Cardiac septum (tissue), 1 donor: ENCODE measurements at regions not wholly inside any gene's neighbourhood (a gene's known extent, or its start where the extent isn't known, plus 50 kb on each side); places are given as distances from the start of the nearest gene placed in this dataset.

Experiments used
- DNase-seq: peaks from one replicate; pipeline ENCODE4 v3.0.0-alpha.2; 2020; ENCODE audit warnings: low spot score
- intact Hi-C: fragments of 100-400 bp; cut with DNase I; formaldehyde crosslinking; loops from one replicate; pipeline ENCODE4 v1.14.0; 2022
- donor health status: DM: no; HTN: no; CAD: no.

DNA sequence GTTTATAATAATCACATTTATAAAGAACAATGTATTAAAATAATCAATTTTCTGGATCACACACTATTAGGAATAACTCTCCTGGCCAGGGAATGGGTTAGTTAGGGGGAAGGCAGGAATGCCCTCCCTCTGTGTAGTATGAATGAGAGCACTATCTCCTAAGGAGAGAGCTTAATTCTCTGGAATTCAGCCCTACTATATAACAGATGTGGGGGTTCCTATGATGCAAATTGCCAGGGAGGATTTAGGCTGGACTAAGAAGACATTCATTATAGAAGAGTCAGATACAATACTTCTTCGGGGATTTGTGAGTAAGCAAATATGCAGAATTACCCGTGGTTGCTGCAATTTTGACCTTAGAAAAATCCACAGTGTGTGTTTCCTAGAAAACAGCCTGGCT is 250.1 kb upstream of the VRK2 start:
- intact Hi-C loops: no loop called here

DNA sequence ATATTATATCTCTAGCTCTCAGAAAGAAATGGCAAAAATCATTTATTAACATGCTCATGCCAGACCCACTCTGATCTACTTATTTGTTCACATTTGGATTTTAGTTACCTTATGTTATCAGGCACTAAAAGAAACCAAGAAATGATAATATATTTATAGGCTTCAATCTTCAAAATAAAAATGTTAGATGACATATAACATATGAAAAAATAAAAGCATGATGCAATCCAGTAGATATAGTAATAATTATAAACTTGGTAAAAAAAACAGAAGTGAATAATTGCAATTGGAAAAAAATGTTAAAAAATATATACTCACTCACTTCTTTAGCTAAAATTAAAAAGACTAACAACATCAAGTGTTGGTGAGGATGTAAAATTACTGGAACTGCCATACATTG is 248.3 kb upstream of the VRK2 start:
- intact Hi-C loops: no loop called here

More for the DNA sequence above, 250.1 kb upstream of the VRK2 start:
- DNase-seq: no peak

DNA sequence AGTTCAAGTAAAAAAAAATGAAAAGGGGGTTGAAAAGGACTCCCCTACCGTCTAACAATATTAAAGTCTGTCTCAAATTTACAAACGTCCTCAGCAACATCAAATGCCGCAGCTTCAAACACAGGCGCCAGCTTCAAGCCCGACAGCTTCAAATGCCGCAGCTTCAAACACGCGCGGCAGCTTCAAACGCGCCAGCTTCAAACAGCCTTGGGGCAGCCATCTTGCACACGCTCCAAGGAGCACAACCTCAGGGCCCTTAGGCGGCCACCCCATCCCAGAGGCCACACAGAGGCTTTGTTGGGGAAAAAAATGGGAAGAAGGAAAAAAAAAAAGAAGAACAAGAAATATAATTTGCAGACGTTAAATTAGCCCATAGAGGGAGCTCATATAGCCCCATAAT is 244.4 kb upstream of the VRK2 start:
- no peak for DNase-seq
- intact Hi-C loops: no loop called here

More for the DNA sequence above, 248.3 kb upstream of the VRK2 start:
- DNase-seq: no peak

DNA sequence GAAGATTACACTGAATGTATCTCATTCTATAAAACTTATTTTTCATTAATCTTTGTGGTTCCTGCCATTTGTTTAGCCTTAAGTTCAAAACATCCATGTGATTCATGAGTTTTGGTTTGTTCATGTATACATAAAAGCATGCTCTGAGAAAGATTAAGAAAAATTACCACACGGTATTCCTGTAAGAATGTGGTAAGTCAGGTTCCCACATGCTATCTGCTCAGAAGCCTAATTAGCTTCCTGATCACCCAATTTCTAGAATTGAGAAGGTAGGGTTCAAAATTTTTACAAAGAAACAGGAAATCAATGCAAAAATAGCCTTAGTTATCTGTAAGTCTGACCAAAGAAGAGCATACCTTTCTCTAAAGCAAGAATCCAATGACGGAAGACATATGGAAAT is 241.6 kb upstream of the VRK2 start:
- no peak for DNase-seq
- intact Hi-C loops: no loop called here

DNA sequence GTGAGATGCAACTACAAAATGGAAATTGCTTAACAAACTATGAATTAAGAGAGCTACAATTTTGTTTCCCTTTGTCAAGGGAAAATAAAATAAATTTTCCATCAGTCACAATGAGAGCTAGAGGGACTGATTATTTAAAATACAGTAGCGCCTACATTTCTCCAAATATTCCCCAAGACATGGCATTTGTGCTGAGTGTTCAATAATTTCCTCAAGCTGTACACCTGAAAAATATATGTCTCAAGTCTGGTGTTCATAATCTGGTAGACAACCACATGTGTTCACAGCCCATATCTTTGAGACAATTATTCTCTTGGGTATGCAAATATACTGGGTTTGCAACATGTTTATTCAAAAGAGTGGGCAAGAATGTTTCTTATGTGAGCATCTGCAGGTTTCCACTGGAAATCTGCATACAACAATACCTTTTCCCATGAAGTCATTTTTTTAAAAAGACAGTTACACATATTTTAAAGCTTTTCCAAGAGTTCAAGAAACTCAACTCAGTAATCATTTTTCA is 240.1 kb upstream of the VRK2 start:
- DNase-seq: no peak
- intact Hi-C loops: no loop called here

DNA sequence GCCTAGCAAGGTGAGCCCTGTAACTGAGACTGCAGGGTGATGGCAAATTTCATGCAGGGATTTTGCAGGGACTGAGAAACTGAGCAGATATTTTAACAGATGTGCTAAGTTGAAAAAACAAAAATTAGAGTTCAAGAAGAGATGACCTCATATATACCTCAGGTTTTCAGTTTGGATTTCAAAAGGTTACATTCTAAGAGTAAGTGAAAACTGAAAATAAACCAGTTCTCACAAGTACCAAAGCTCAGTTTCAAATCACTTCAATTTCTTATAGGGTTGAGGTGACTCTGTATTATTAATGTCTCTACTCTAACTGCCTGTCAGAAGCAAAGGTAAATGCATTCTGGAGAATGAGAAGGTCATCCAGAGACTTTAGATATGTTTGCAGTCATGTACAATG is 237.4 kb upstream of the VRK2 start:
- DNase-seq: no peak
- intact Hi-C loops: no loop called here

DNA sequence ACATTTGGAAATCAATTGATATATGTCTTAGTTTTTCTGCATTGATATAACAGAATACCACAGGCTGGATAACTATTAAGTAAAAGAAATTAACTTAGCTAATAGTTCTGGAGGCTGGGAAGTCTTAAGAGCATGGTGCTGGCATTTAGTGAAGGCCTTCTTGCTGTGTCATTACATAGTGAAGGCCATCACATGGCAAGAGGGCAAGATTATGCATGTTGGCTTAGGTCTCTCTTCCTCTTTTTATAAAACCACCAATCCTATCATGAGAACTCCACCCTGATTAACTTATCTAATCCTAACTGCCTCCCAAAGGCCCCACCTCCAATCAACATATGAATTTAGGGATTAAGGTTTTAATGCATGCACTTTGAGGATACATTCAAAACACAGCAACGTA is 225.5 kb upstream of the VRK2 start:
- intact Hi-C loops: no loop called here
- no peak for DNase-seq

DNA sequence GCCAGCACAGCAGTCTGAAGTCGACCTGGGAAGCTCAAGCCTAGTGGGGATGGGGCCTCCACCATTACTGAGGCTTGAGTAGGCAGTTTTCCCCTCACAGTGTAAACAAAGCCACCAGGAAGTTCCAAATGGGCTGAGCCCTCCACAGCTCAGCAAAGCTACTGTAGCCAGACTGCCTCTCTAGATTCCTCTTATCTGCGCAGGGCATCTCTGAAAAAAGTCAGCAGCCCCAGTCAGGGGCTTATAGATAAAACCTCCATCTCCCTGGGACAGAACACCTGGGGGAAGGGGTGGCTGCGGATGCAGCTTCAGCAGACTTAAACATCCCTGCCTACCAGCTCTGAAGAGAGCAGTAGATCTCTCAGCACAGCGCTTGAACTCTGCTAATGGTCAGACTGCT is 218.4 kb upstream of the VRK2 start:
- no peak for DNase-seq
- intact Hi-C loops: no loop called here

DNA sequence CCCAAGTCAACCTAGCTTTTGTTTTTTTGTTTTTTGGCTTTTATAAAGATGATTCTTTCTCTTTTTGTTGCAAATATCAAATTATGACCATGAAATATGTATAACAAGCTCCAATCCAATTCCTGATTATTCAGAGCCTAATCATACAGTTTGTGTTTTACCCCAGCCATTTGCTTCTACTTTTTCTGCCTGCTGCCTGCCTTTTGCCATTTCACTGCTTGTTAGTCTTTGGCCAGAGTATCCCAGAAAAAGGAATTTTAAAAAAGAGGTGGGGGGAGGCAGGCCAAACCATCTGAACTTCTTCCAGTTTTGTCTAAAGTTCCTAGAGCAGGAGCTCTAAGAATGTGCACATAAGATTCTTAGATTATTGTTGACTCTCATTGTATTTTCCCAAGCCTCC is 211.9 kb upstream of the VRK2 start:
- no peak for DNase-seq
- intact Hi-C loops: no loop called here

DNA sequence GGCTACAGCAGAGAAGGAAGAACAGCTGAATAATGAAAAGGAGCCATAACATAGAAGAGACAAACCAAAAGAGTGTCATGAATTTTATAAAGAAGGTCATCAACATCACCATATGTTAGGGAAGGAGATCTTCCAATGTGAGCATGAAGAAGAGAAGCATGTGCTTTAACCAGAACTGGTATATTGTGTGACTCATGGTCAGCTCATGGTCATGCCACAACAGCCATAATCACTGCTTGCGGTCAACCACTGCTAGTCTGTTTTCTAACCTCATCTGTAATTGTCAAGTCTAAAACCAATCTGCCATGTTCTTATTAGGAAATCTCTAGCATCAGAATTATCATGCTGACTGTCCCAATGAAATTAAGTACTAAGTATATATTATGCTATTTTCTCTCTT is 204.1 kb upstream of the VRK2 start:
- intact Hi-C loops: no loop called here
- no peak for DNase-seq

DNA sequence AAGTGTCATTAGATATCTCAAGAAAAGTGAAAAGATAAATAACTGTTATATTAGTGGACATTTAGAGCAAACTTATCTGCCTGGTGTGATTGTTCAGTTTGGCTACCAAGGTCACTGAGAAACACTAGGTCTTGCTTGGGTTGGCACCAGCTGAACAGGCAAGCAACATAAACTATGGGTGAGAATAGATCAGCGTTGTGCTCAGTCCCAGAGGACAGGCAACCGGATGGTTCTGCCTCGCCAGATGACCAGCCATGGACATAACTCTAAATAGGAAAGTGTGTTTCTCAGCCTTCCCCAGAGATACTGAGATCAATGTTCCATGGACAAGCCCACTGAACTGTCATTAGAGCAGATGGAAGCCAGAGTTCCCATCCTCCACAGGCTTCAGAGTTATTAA is 203.4 kb upstream of the VRK2 start:
- no peak for DNase-seq
- intact Hi-C loops: no loop called here

DNA sequence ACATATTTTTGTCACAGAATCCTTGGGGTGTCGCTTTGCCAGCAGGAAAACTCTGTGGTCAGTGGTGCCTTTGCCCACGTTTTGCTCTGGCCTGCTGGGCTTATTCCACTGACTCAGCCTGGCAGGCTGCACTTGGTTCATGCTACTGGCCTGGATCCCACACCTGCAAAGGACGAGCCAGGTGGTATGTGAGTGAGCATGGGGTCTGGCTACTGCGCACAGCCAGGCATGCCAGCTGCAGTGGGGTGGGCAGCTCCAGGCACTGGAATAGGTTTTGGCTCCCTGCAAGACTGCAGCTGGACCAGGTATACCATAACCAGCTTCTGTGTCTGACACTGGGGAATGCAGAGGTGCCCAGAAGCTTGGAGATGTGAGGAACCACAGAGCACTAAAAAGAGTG is 197.9 kb upstream of the VRK2 start:
- intact Hi-C loops: no loop called here
- peak; percentile 74 for DNase-seq

DNA sequence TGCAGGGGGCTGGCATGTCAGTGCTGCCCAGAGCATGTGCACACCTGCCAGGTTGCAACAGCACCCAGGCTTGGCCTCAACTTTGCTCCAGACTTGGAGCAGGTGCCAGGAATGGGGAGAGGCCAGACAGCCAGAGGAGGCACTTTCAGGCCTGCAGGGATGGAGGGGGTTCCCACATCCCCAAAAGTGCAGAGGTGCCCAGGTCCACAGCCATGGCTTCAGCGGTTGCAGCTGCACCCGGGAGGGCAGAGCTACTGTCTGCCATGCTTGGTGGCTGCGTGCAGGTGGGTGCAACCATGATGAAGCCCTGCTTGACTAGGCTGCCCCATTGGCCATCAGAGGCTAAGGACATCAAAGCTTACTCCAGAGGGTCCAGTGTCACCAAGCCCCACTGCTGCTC is 196.8 kb upstream of the VRK2 start:
- intact Hi-C loops: no loop called here
- DNase-seq: no peak

DNA sequence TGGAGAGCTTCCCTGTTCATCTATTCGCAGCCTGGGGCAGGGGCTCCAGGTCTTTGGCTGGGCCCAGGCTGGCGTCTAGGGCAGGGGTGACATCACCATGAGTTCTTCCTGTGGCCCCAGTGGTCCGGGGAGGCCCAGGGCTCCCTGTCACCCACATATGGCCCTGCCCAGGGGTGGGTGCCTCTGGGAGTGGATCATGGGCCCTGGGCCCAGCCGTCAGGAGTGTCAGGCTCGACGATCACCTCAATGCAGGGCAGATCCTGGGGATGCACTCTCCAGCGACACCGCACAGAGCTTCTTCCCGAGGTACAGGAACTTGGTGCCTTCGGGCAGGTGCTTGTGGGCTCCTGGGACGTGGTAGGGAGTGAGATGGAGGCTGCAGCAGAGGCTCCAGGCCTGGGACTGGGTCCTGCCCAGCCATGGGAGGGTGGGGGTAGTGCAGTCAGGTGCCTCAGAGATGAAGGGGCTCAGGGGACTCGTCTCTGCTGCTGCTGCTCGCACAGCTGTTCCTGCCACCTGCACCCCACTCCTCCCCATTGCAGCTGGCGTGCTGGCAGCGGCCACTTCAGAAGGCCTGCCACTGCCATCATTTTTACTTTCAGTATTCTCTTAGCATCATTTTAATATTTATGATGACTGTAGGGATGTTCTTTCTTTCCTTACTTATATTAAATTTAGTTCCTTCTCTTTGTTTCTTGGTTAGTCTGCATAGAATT is 196.0 kb upstream of the VRK2 start:
- intact Hi-C loops: no loop called here
- DNase-seq: no peak

DNA sequence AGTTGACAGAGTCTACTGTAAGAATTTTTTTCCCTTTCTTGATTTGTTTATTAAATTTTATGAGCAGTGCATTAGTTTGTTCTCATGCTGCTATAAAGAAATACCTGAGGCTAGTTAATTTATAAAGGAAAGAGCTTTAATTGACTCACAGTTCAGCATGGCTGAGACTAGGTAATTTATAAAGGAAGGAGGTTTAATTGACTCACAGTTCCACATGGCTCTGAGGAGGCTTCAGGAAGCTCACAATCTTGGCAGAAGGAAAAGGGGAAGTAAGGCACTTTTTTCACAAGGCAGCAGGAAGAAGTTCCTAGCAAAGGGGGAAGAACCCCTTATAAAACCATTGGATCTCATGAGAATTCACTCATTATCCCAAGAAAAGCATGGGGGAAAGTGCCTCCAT is 191.4 kb upstream of the VRK2 start:
- intact Hi-C loops: no loop called here
- DNase-seq: no peak

DNA sequence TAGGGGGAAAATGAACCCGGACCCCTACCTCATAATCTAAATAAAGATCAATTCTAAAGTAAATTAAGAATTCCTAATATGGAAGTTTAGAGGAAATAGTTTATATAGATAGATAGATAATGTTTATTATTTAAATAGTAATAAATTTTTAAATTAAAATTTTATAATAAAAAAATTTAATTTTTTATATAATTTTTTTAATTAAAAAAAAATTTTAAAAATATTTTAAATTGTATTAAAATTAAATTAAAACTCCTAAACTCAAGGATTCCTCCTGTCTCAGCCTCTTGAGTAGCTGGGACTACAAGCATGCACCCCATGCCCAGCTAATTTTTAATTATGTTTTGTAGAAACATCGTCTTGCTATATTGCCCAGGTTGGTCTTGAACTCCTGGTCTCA is 186.9 kb upstream of the VRK2 start:
- no peak for DNase-seq
- intact Hi-C loops: no loop called here

DNA sequence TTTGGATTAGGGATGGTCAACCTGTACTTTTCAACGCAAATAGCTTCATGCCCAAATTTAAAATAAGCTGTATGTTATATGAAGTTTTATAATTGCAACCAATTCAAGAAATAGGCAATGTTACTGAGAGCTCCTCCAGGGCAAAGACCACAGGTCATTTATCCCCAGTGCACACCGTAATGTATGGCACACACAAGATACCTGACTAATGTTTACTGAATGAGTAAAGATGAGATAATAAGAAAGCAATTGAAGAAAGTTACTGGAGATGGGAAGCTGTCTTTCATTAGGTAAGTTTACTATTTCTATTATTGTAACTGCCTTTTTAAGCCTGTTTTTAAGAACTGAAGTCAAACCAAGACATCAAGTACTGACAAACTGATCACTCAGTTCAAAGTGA is 184.5 kb upstream of the VRK2 start:
- no peak for DNase-seq
- intact Hi-C loops: no loop called here

DNA sequence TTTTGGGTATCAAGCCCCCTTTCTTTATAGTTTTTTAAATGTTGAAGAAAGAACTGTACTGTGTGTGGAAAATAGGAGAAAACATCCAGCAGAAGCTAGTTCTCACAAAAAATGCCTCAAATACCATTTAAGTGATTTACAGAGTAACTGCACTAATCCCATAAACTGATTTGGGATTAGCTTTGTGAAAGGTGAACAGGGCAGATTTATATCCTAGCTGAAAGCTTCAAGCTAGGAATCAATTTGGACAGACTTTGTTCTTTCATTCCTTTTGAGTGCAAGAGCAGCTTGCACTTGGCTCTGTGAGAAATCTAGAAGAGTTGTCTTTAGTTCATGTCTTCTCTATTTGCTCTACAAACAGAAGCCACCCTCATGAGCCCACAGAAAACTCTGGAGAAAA is 183.9 kb upstream of the VRK2 start:
- DNase-seq: no peak
- intact Hi-C loops: no loop called here

DNA sequence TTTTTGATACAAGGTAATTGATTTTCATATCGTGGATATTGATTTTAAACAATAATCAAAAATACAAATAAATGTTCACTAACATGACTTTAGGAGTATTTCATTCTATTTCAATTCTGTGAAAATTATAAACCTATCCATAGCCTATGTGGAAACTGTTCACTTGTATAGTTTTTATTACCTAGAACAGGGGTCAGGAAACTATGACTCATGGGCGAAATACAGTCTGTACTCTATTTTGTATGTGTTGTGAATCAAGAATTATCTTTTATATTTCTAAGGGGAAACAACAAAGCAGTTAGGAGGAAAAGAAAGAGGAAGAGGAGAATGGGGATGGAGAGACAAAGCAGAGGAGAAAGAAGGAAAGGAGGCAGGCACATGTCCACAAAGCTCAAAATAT is 181.7 kb upstream of the VRK2 start:
- DNase-seq: no peak
- intact Hi-C loops: no loop called here

DNA sequence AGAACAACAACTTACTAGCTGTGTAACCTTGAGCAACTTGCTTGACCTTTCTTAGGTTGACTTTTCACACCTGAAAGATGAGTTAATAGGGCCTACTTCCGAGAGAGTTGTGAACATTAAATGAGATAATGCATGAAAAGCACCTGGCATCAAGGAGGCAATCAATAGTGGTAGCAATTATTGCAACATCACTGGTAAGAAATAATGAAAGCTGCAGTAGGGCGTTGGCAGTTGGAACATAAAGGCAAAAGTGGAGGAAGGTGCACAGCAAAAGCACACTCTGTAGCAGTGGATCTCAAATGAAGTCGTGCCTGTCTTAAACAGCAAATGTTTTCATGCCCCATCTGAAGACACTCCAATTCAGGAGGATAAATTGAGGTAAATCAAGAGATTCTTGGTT is 178.9 kb upstream of the VRK2 start:
- DNase-seq: no peak
- intact Hi-C loops: no loop called here

DNA sequence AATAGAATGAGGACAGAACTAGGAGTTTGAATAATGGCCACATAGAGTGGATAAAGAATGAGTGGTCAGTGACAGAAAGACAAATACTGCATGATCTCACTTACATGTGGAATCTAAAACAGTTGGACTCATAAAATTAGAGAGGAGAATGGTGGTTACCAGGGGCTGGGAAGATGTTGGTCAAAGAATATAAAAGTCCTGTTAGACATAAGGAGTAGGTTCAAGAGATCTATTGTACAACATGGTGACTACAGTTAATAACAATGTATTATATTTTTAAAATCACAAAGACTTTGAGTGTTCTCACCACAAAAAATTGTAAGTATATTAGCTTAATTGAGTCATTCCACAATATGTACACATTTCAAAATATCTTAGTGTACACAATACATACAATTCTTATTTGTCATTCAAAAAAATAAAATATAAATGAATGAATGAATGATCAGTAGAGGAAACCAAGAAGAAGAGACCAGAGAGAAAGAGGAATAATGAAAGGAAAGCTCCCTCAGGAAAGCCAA is 177.9 kb upstream of the VRK2 start:
- DNase-seq: no peak
- intact Hi-C loops: no loop called here
